K562 (cell line): ENCODE measurements at regions not wholly inside any gene's neighbourhood (a gene's known extent, or its start where the extent isn't known, plus 50 kb on each side); places are given as distances from the start of the nearest gene placed in this dataset.

ENCODE experiments used
- E2F3 ChIP-seq: fragments of 250-450 bp; sonication (Bioruptor Pico); IDR thresholded peaks from 2 replicates; pipeline ENCODE4 v1.4.0; 2020; ENCODE audit warnings: mild to moderate bottlenecking
- FUS ChIP-seq: fragments of 200-400 bp; formaldehyde crosslinking; optimal IDR thresholded peaks from 2 replicates; pipeline ENCODE3; 2017; ENCODE audit warnings: low read depth, low read length
- GABPA ChIP-seq: fragments of 200-800 bp; sonication (Bioruptor generic); conservative IDR thresholded peaks from 2 replicates; pipeline ENCODE4 v1.6.1; 2016; ENCODE audit warnings: low read depth, missing genetic modification characterization, missing compliant biosample characterization
- ILK ChIP-seq: fragments of 450-650 bp; IDR thresholded peaks from 2 replicates; pipeline ENCODE4 v1.6.1; 2016; ENCODE audit warnings: missing genetic modification characterization, low read depth, mild to moderate bottlenecking, missing compliant biosample characterization, moderate library complexity, borderline replicate concordance
- IRF2 ChIP-seq: sonication (generic); formaldehyde crosslinking; IDR thresholded peaks from 2 replicates; pipeline ENCODE4 v1.8.1; 2022; ENCODE audit warnings: mild to moderate bottlenecking, missing genetic modification reagents
- KAT8 ChIP-seq: fragments of 450-650 bp; IDR thresholded peaks from 2 replicates; pipeline ENCODE4 v1.6.1; 2016; ENCODE audit warnings: low read depth, mild to moderate bottlenecking
- KHSRP ChIP-seq: fragments of 450-650 bp; IDR thresholded peaks from 2 replicates; pipeline ENCODE4 v1.6.1; 2017
- MCM7 ChIP-seq, 2 experiments: fragments of 450-650 bp; IDR thresholded peaks; 2 replicates each; pipeline ENCODE4 v1.6.1; 2016 to 2018
- NFATC3 ChIP-seq: fragments of 450-650 bp; IDR thresholded peaks from 2 replicates; pipeline ENCODE4 v1.6.1; 2017; ENCODE audit warnings: mild to moderate bottlenecking
- NFE2L1 ChIP-seq: fragments of 450-650 bp; IDR thresholded peaks from 2 replicates; pipeline ENCODE4 v1.6.1; 2016; ENCODE audit warnings: missing genetic modification characterization, low read depth, mild to moderate bottlenecking, missing compliant biosample characterization, moderate library complexity, borderline replicate concordance
- PRPF4 ChIP-seq: fragments of 200-400 bp; formaldehyde crosslinking; IDR thresholded peaks from one replicate; pipeline ENCODE4 v1.6.1; 2017; ENCODE audit warnings: low read length, low read depth, mild to moderate bottlenecking; ENCODE audit not compliant: insufficient read depth, poor library complexity, severe bottlenecking
- SMAD1 ChIP-seq: fragments of 150-350 bp; IDR thresholded peaks from 2 replicates; pipeline ENCODE4 v1.6.1; 2014; ENCODE audit warnings: low read length, low read depth; ENCODE audit not compliant: partially characterized antibody
- STAT5B ChIP-seq: fragments of 250-450 bp; sonication (Bioruptor Pico); IDR thresholded peaks from 2 replicates; pipeline ENCODE4 v1.8.0; 2021; ENCODE audit warnings: mild to moderate bottlenecking, inconsistent platforms
- ZC3H11A ChIP-seq: IDR thresholded peaks from 2 replicates; pipeline ENCODE4 v1.6.1; 2012; ENCODE audit warnings: low read depth, low read length, improper control_type of control experiment
- ZFPM2 ChIP-seq: fragments of 250-450 bp; sonication (Bioruptor Pico); IDR thresholded peaks from 2 replicates; pipeline ENCODE4 v1.5.1; 2022; ENCODE audit warnings: mild to moderate bottlenecking
- ZNF140 ChIP-seq: fragments of 250-450 bp; sonication (Bioruptor Pico); IDR thresholded peaks from 2 replicates; pipeline ENCODE4 v1.8.0; 2021; ENCODE audit warnings: moderate library complexity, mild to moderate bottlenecking, inconsistent platforms
- ZNF184 ChIP-seq: sonication (generic); formaldehyde crosslinking; IDR thresholded peaks from 2 replicates; pipeline ENCODE4 v1.5.0; 2020; ENCODE audit warnings: missing genetic modification reagents
- ZNF197 ChIP-seq: fragments of 200-800 bp; sonication (Bioruptor generic); IDR thresholded peaks from 2 replicates; pipeline ENCODE4 v1.6.1; 2016; ENCODE audit warnings: low read depth, missing genetic modification characterization, missing compliant biosample characterization
- ZNF212 ChIP-seq: fragments of 450-650 bp; formaldehyde crosslinking; IDR thresholded peaks from 2 replicates; pipeline ENCODE4 v1.4.0; 2020; ENCODE audit warnings: mild to moderate bottlenecking
- ZNF232 ChIP-seq: sonication (generic); formaldehyde crosslinking; IDR thresholded peaks from 2 replicates; pipeline ENCODE4 v1.8.0; 2022; ENCODE audit warnings: mild to moderate bottlenecking, missing genetic modification reagents
- ZNF445 ChIP-seq: fragments of 250-450 bp; sonication (Bioruptor Pico); IDR thresholded peaks from 2 replicates; pipeline ENCODE4 v1.4.0; 2020; ENCODE audit warnings: low read depth, mild to moderate bottlenecking, moderate library complexity
- TF ChIP-seq, protein P1 (sequence below): sonication (generic); formaldehyde crosslinking; IDR thresholded peaks from 2 replicates; pipeline ENCODE4 v1.8.0; 2023; ENCODE audit warnings: mild to moderate bottlenecking, missing genetic modification reagents
- TF ChIP-seq, protein P2 (sequence below): fragments of 250-450 bp; sonication (Bioruptor Pico); IDR thresholded peaks from 2 replicates; pipeline ENCODE4 v1.5.0; 2020; ENCODE audit warnings: mild to moderate bottlenecking, borderline replicate concordance
- TF ChIP-seq, protein P3 (sequence below): sonication (generic); formaldehyde crosslinking; IDR thresholded peaks from 2 replicates; pipeline ENCODE4 v1.8.0; 2022; ENCODE audit warnings: mild to moderate bottlenecking, missing genetic modification reagents, borderline replicate concordance

DNA sequence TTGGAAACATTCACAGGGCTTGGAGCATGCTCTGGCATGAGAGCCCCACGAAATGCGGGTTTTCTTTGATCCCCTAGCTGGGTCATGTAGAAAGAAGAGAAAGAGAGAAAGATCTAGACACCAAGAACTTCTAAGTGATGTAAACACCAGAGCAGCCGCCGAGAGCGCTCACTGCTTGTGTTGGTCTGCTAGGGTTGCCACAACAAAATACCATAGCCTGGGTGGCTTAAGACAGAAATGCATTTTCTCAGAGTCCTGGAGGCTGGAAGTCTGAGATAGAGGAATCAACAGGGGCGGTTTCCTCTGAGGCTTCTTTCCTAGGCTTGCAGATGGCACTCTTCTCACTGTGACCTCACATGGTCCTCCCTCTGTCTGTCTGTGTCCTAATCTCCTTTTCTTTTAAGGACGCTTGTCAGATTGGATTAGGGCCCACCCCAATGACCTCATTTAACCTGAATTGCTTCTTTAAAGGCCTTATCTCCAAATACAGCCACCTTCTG lies 139.5 kb downstream of the CYLD start (continued):
- no peak for TF ChIP-seq ZC3H11A
- no peak for TF ChIP-seq ZFPM2 (CRISPR knock-in tag)
- TF ChIP-seq, protein P1, sequence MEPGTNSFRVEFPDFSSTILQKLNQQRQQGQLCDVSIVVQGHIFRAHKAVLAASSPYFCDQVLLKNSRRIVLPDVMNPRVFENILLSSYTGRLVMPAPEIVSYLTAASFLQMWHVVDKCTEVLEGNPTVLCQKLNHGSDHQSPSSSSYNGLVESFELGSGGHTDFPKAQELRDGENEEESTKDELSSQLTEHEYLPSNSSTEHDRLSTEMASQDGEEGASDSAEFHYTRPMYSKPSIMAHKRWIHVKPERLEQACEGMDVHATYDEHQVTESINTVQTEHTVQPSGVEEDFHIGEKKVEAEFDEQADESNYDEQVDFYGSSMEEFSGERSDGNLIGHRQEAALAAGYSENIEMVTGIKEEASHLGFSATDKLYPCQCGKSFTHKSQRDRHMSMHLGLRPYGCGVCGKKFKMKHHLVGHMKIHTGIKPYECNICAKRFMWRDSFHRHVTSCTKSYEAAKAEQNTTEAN (CRISPR knock-in tag): no peak
- TF ChIP-seq, protein P2, sequence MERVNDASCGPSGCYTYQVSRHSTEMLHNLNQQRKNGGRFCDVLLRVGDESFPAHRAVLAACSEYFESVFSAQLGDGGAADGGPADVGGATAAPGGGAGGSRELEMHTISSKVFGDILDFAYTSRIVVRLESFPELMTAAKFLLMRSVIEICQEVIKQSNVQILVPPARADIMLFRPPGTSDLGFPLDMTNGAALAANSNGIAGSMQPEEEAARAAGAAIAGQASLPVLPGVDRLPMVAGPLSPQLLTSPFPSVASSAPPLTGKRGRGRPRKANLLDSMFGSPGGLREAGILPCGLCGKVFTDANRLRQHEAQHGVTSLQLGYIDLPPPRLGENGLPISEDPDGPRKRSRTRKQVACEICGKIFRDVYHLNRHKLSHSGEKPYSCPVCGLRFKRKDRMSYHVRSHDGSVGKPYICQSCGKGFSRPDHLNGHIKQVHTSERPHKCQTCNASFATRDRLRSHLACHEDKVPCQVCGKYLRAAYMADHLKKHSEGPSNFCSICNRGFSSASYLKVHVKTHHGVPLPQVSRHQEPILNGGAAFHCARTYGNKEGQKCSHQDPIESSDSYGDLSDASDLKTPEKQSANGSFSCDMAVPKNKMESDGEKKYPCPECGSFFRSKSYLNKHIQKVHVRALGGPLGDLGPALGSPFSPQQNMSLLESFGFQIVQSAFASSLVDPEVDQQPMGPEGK (CRISPR knock-in tag): no peak
- TF ChIP-seq ZNF197: no peak
- no peak for TF ChIP-seq GABPA (tag)
- TF ChIP-seq E2F3 (CRISPR knock-in tag): no peak
- no peak for TF ChIP-seq MCM7 (IDR thresholded peaks at IDR 0.05)
- no peak for TF ChIP-seq NFE2L1 (tag)
- no peak for TF ChIP-seq ZNF184 (CRISPR knock-in tag)
- no peak for TF ChIP-seq KHSRP
- TF ChIP-seq ZNF140: no peak
- no peak for TF ChIP-seq IRF2
- no peak for TF ChIP-seq STAT5B (CRISPR knock-in tag)
- TF ChIP-seq ILK: no peak
- TF ChIP-seq SMAD1: no peak
- no peak for TF ChIP-seq FUS
- no peak for TF ChIP-seq ZNF212
- TF ChIP-seq ZNF232: no peak
- no peak for TF ChIP-seq PRPF4
- TF ChIP-seq KAT8: no peak
- TF ChIP-seq, protein P3, sequence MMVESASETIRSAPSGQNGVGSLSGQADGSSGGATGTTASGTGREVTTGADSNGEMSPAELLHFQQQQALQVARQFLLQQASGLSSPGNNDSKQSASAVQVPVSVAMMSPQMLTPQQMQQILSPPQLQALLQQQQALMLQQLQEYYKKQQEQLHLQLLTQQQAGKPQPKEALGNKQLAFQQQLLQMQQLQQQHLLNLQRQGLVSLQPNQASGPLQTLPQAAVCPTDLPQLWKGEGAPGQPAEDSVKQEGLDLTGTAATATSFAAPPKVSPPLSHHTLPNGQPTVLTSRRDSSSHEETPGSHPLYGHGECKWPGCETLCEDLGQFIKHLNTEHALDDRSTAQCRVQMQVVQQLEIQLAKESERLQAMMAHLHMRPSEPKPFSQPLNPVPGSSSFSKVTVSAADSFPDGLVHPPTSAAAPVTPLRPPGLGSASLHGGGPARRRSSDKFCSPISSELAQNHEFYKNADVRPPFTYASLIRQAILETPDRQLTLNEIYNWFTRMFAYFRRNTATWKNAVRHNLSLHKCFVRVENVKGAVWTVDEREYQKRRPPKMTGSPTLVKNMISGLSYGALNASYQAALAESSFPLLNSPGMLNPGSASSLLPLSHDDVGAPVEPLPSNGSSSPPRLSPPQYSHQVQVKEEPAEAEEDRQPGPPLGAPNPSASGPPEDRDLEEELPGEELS (CRISPR knock-in tag): no peak
- TF ChIP-seq NFATC3: no peak
- no peak for TF ChIP-seq ZNF445 (CRISPR knock-in tag)
